GM12878 (cell line): ENCODE measurements at regions not wholly inside any gene's neighbourhood (a gene's known extent, or its start where the extent isn't known, plus 50 kb on each side); places are given as distances from the start of the nearest gene placed in this dataset.

Source experiments
- ATAC-seq: fragments of 200-7000 bp; cut with Tn5 transposase; 3 replicates; pipeline ENCODE4 v1.9.1; 2020; ENCODE audit warnings: mild to moderate bottlenecking, moderate library complexity
- BruUV-seq: library from RNA; stranded (reverse); fragments of 400-500 nt; replicated peaks from 2 replicates; lab custom pipeline; 2021; lab: Mats Ljungman, UMichigan
- CTCF ChIA-PET: fragments of 300-600 bp; sonication (Branson Sonifier 250); formaldehyde crosslinking; extraction: SDS; loops from one replicate; lab custom pipeline; 2021; ENCODE audit warnings: inconsistent platforms; lab: Yijun Ruan, JAX
- POLR2A ChIA-PET: fragments of 350-600 bp; formaldehyde crosslinking; extraction: SDS; loops from one replicate; lab custom pipeline; 2021; ENCODE audit warnings: inconsistent platforms; lab: Charles Lee
- RAD21 ChIA-PET: fragments of 300-600 bp; sonication (Branson Sonifier 250); formaldehyde crosslinking; loops from one replicate; lab custom pipeline; 2023; ENCODE audit warnings: antibody characterized with exemption; ENCODE audit not compliant: unreplicated experiment; lab: Charles Lee
- SMC1A ChIA-PET: fragments of 300-600 bp; sonication (Branson Sonifier 250); formaldehyde crosslinking; loops from one replicate; lab custom pipeline; 2023; ENCODE audit not compliant: unreplicated experiment, uncharacterized antibody; lab: Charles Lee
- DNase-seq: peaks from one replicate; pipeline ENCODE4 v3.0.0-alpha.2; 2011; ENCODE audit warnings: low read depth, low spot score
- FAIRE-seq: peaks from 3 replicates; lab custom pipeline; 2011; peaks lifted over from hg19 to GRCh38; lab: Jason Lieb, UNC
- H2AFZ ChIP-seq: 2 replicates; pipeline ENCODE4 v1.6.0; 2011; ENCODE audit warnings: low read depth, low read length, control low read depth; ENCODE audit not compliant: control insufficient read depth
- H3K27ac ChIP-seq: 2 replicates; pipeline ENCODE4 v1.5.1; 2011; ENCODE audit warnings: control low read depth; ENCODE audit not compliant: control insufficient read depth, insufficient read depth
- H3K27me3 ChIP-seq, 2 experiments: replicated peaks in 1 of 2; 2 replicates each; pipeline versions ENCODE4 v1.6.0 to v1.6.1; 2011; ENCODE audit warnings: low read length in 1 of 2; ENCODE audit not compliant: control insufficient read depth in 2 of 2, insufficient read depth in 2 of 2
- H3K36me3 ChIP-seq, 2 experiments: 2 replicates each; pipeline ENCODE4 v1.5.1; 2011; ENCODE audit warnings: low read length in 1 of 2; ENCODE audit not compliant: control insufficient read depth in 2 of 2, insufficient read depth in 2 of 2
- H3K4me1 ChIP-seq: 2 replicates; pipeline ENCODE4 v1.6.1; 2011; ENCODE audit warnings: mild to moderate bottlenecking, low read length, moderate library complexity, mixed read lengths; ENCODE audit not compliant: control insufficient read depth, insufficient read depth
- H3K4me2 ChIP-seq: 2 replicates; pipeline ENCODE4 v1.6.0; 2011; ENCODE audit warnings: control low read depth; ENCODE audit not compliant: control insufficient read depth, insufficient read depth
- H3K4me3 ChIP-seq: fragments of 200-600 bp; sonication (generic); 2 replicates; pipeline ENCODE4 v1.5.1; 2016
- H3K79me2 ChIP-seq: 2 replicates; pipeline ENCODE4 v1.6.0; 2011; ENCODE audit warnings: low read length; ENCODE audit not compliant: control insufficient read depth, insufficient read depth
- H3K9ac ChIP-seq: 2 replicates; pipeline ENCODE4 v1.8.0; 2011; ENCODE audit warnings: low read length, control low read depth, mixed read lengths; ENCODE audit not compliant: control insufficient read depth, insufficient read depth
- H3K9me3 ChIP-seq: replicated peaks from 3 replicates; pipeline ENCODE4 v1.5.1; 2011; ENCODE audit warnings: mild to moderate bottlenecking, low read length; ENCODE audit not compliant: control insufficient read depth, insufficient read depth
- H4K20me1 ChIP-seq: 2 replicates; pipeline ENCODE4 v1.6.0; 2011; ENCODE audit not compliant: control insufficient read depth, insufficient read depth
- PAX8 ChIP-seq: fragments of 450-650 bp; IDR thresholded peaks from 2 replicates; pipeline ENCODE4 v1.6.1; 2017; ENCODE audit warnings: mild to moderate bottlenecking, moderate library complexity
- WGBS: methylation state at CpG from one replicate; pipeline ENCODE4 v1.1.6; 2016; ENCODE audit warnings: low lambda C conversion rate; ENCODE audit not compliant: insufficient replicate concordance, insufficient coverage; ENCODE audit errors: missing lambda C conversion rate; 5-methylcytosine and 5-hydroxymethylcytosine counted together
- in situ Hi-C: fragments of 300-500 bp; cut with MboI; formaldehyde crosslinking; loops from 9 replicates; pipeline ENCODE4 v1.14.3; 2018; ENCODE audit warnings: mixed read lengths
- intact Hi-C: fragments of 100-400 bp; cut with micrococcal nuclease; formaldehyde crosslinking; loops from one replicate; pipeline ENCODE4 v1.14.2; 2022; ENCODE audit not compliant: unreplicated experiment
- TF ChIP-seq, protein P1 (sequence below): fragments of 450-650 bp; IDR thresholded peaks from 2 replicates; pipeline ENCODE4 v1.6.1; 2017; ENCODE audit warnings: antibody characterized with exemption, mild to moderate bottlenecking, moderate library complexity
- TF ChIP-seq, protein P2 (sequence below): IDR thresholded peaks from 2 replicates; pipeline ENCODE4 v1.6.1; 2012; ENCODE audit warnings: improper control_type of control experiment, low read depth, low read length; ENCODE audit not compliant: insufficient replicate concordance
- TF ChIP-seq, protein P3 (sequence below): fragments of 450-650 bp; IDR thresholded peaks from 2 replicates; pipeline ENCODE4 v1.6.1; 2018; ENCODE audit warnings: mild to moderate bottlenecking, low read depth, moderate library complexity; ENCODE audit not compliant: partially characterized antibody

DNA sequence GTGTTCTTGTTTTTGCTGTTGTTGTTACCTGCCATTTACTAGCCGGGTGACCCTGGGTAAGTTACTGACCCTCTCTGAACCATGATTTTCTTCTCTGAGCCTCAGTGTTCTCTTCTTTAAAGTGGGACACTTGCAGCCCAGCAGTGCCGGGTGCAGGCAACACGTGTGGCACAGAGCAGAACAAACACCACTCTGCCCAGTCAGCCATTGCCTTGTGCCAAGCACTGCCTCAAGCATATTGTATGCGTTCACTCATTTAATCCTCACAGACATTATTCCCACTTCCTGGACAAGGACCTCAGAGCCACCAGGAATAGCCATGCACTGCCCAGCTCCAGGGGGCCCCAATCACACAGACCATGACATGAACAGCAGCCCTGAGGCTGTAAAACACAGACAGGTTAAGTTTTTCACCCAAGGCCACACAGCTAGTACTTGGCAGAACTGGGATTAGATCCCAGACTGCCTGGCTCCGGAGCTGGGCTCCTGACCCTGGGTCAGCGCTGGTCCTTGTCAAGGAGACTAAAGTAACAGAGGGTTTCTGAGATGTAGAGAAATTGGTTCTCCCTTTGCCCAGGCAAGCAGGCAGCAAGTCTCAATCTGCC lies 74.0 kb upstream of the PTPN1 start:
- Histone ChIP-seq H3K4me1 (peaks cover 7% of the 10 kb centered on the region), H3K79me2 (no peaks in the 10 kb centered on the region), H3K9ac (no peak overlapping the region), H4K20me1 (no peaks in the 10 kb centered on the region), H2AFZ (no peak overlapping the region), H3K9me3 (no peaks in the 10 kb centered on the region), H3K27ac (no peak overlapping the region), H3K36me3 (no peaks in the 10 kb centered on the region), H3K4me3 (no peak overlapping the region), H3K4me2 (no peak overlapping the region), H3K27me3 (no peaks in the 10 kb centered on the region)
- ATAC-seq (no peak), DNase-seq (no peak), FAIRE-seq (no peak)
- 36% methylated on average over 6 of the region's 6 CpGs for WGBS
- no TSS peak for BruUV-seq
- intact Hi-C loops: no loop called here
- POLR2A ChIA-PET: no interaction called here
- SMC1A ChIA-PET: no interaction called here
- in situ Hi-C loops: no loop called here
- RAD21 ChIA-PET: no interaction called here
- no peak for TF ChIP-seq PAX8
- TF ChIP-seq, protein P1, sequence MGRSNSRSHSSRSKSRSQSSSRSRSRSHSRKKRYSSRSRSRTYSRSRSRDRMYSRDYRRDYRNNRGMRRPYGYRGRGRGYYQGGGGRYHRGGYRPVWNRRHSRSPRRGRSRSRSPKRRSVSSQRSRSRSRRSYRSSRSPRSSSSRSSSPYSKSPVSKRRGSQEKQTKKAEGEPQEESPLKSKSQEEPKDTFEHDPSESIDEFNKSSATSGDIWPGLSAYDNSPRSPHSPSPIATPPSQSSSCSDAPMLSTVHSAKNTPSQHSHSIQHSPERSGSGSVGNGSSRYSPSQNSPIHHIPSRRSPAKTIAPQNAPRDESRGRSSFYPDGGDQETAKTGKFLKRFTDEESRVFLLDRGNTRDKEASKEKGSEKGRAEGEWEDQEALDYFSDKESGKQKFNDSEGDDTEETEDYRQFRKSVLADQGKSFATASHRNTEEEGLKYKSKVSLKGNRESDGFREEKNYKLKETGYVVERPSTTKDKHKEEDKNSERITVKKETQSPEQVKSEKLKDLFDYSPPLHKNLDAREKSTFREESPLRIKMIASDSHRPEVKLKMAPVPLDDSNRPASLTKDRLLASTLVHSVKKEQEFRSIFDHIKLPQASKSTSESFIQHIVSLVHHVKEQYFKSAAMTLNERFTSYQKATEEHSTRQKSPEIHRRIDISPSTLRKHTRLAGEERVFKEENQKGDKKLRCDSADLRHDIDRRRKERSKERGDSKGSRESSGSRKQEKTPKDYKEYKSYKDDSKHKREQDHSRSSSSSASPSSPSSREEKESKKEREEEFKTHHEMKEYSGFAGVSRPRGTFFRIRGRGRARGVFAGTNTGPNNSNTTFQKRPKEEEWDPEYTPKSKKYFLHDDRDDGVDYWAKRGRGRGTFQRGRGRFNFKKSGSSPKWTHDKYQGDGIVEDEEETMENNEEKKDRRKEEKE: no peak
- TF ChIP-seq, protein P2, sequence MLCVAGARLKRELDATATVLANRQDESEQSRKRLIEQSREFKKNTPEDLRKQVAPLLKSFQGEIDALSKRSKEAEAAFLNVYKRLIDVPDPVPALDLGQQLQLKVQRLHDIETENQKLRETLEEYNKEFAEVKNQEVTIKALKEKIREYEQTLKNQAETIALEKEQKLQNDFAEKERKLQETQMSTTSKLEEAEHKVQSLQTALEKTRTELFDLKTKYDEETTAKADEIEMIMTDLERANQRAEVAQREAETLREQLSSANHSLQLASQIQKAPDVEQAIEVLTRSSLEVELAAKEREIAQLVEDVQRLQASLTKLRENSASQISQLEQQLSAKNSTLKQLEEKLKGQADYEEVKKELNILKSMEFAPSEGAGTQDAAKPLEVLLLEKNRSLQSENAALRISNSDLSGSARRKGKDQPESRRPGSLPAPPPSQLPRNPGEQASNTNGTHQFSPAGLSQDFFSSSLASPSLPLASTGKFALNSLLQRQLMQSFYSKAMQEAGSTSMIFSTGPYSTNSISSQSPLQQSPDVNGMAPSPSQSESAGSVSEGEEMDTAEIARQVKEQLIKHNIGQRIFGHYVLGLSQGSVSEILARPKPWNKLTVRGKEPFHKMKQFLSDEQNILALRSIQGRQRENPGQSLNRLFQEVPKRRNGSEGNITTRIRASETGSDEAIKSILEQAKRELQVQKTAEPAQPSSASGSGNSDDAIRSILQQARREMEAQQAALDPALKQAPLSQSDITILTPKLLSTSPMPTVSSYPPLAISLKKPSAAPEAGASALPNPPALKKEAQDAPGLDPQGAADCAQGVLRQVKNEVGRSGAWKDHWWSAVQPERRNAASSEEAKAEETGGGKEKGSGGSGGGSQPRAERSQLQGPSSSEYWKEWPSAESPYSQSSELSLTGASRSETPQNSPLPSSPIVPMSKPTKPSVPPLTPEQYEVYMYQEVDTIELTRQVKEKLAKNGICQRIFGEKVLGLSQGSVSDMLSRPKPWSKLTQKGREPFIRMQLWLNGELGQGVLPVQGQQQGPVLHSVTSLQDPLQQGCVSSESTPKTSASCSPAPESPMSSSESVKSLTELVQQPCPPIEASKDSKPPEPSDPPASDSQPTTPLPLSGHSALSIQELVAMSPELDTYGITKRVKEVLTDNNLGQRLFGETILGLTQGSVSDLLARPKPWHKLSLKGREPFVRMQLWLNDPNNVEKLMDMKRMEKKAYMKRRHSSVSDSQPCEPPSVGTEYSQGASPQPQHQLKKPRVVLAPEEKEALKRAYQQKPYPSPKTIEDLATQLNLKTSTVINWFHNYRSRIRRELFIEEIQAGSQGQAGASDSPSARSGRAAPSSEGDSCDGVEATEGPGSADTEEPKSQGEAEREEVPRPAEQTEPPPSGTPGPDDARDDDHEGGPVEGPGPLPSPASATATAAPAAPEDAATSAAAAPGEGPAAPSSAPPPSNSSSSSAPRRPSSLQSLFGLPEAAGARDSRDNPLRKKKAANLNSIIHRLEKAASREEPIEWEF: no peak
- TF ChIP-seq, protein P3, sequence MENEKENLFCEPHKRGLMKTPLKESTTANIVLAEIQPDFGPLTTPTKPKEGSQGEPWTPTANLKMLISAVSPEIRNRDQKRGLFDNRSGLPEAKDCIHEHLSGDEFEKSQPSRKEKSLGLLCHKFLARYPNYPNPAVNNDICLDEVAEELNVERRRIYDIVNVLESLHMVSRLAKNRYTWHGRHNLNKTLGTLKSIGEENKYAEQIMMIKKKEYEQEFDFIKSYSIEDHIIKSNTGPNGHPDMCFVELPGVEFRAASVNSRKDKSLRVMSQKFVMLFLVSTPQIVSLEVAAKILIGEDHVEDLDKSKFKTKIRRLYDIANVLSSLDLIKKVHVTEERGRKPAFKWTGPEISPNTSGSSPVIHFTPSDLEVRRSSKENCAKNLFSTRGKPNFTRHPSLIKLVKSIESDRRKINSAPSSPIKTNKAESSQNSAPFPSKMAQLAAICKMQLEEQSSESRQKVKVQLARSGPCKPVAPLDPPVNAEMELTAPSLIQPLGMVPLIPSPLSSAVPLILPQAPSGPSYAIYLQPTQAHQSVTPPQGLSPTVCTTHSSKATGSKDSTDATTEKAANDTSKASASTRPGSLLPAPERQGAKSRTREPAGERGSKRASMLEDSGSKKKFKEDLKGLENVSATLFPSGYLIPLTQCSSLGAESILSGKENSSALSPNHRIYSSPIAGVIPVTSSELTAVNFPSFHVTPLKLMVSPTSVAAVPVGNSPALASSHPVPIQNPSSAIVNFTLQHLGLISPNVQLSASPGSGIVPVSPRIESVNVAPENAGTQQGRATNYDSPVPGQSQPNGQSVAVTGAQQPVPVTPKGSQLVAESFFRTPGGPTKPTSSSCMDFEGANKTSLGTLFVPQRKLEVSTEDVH: no peak
- CTCF ChIA-PET: no interaction called here
